ENCODE measurements at regions not wholly inside any gene's neighbourhood (a gene's known extent, or its start where the extent isn't known, plus 50 kb on each side); places are given as distances from the start of the nearest gene placed in this dataset.
"Not testable (repeated sequence)": the region's sequence is repeated elsewhere in the genome, so short reads cannot be mapped to it uniquely, and the experiment has no call there.

DNA sequence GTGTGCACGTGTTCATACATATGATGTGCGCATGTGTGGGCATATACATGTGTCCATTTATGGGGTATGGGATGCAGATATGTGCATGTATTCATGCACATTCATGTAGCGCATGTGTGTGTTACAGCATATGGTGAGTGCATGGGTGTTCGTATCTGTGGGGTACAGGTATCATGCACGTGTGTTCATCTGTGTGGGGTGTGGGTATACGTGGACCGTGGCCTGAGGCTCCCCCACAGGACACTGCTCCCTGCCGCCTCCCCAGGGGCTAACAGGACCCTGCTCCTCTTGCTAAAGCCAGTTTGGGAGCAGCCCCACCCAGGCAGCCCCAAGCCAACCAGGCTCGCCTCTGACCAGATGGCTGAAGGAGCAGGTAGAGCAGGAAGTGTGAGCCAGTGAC is 213.4 kb upstream of the POTEB2 start:
- not testable (repeated sequence) for TF ChIP-seq POLR2A (IDR thresholded peaks at IDR 0.05); POLR2AphosphoS5 (IDR thresholded peaks at IDR 0.05); EP300 (IDR thresholded peaks at IDR 0.05; ENCODE audit: low read depth)
- TF ChIP-seq, protein P1, sequence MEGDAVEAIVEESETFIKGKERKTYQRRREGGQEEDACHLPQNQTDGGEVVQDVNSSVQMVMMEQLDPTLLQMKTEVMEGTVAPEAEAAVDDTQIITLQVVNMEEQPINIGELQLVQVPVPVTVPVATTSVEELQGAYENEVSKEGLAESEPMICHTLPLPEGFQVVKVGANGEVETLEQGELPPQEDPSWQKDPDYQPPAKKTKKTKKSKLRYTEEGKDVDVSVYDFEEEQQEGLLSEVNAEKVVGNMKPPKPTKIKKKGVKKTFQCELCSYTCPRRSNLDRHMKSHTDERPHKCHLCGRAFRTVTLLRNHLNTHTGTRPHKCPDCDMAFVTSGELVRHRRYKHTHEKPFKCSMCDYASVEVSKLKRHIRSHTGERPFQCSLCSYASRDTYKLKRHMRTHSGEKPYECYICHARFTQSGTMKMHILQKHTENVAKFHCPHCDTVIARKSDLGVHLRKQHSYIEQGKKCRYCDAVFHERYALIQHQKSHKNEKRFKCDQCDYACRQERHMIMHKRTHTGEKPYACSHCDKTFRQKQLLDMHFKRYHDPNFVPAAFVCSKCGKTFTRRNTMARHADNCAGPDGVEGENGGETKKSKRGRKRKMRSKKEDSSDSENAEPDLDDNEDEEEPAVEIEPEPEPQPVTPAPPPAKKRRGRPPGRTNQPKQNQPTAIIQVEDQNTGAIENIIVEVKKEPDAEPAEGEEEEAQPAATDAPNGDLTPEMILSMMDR (IDR thresholded peaks at IDR 0.05): not testable (repeated sequence)

All from transverse colon (tissue), 4 donors.